Kidney (tissue), 13 donors: ENCODE measurements at regions not wholly inside any gene's neighbourhood (a gene's known extent, or its start where the extent isn't known, plus 50 kb on each side); places are given as distances from the start of the nearest gene placed in this dataset.

Experiments used
- DNase-seq, 5 donors: peaks; one replicate each; pipeline ENCODE4 v3.0.0-alpha.2; 2013 to 2020
- FAIRE-seq: peaks from 2 replicates; lab custom pipeline; 2012; peaks lifted over from hg19 to GRCh38; lab: Jason Lieb, UNC
- H3K27ac ChIP-seq, 2 donors: one replicate each; pipeline ENCODE4 v1.7.0; 2013; ENCODE audit warnings: low read depth in 2 of 2, low read length in 2 of 2, inconsistent platforms in 1 of 2
- H3K27me3 ChIP-seq: one replicate; pipeline ENCODE4 v1.7.1; 2013; ENCODE audit warnings: low read length, inconsistent platforms; ENCODE audit not compliant: control insufficient read depth, insufficient read depth
- H3K36me3 ChIP-seq, 3 donors: one replicate each; pipeline versions ENCODE4 v1.7.0 to v1.7.1; 2013; ENCODE audit warnings: low read length in 3 of 3, control low read depth in 1 of 3, inconsistent platforms in 1 of 3; ENCODE audit not compliant: insufficient read depth in 3 of 3, control insufficient read depth in 2 of 3
- H3K4me1 ChIP-seq, 3 donors: one replicate each; pipeline versions ENCODE4 v1.7.0 to v1.7.1; 2013; ENCODE audit warnings: low read length in 3 of 3, inconsistent platforms in 1 of 3, low read depth in 1 of 3; ENCODE audit not compliant: control insufficient read depth in 2 of 3, insufficient read depth in 2 of 3
- H3K4me3 ChIP-seq, 3 donors: one replicate each; pipeline versions ENCODE4 v1.7.0 to v1.8.1; 2013; ENCODE audit warnings: low read length in 3 of 3, control low read depth in 1 of 3, inconsistent platforms in 1 of 3
- H3K9ac ChIP-seq, 3 donors: one replicate each; pipeline versions ENCODE4 v1.7.0 to v1.7.1; 2013; ENCODE audit warnings: low read length in 3 of 3, control low read depth in 1 of 3, inconsistent platforms in 1 of 3
- H3K9me3 ChIP-seq, 3 donors: one replicate each; pipeline versions ENCODE4 v1.7.0 to v1.7.1; 2013; ENCODE audit warnings: low read length in 3 of 3, control low read depth in 1 of 3, inconsistent platforms in 1 of 3; ENCODE audit not compliant: control insufficient read depth in 2 of 3, insufficient read depth in 1 of 3
- intact Hi-C: fragments of 100-400 bp; cut with DNase I; formaldehyde crosslinking; loops from one replicate; pipeline ENCODE4 v1.11.1; 2022
- TF ChIP-seq, protein P1 (sequence below): IDR thresholded peaks from 3 replicates; pipeline ENCODE4 v1.5.1; 2012; ENCODE audit warnings: mild to moderate bottlenecking, moderate library complexity, borderline replicate concordance; ENCODE audit not compliant: insufficient read depth; ENCODE audit errors: extremely low read depth
- donor health status: control.
- donor health status: control.
- donor health status: control.
- donor health status: control.
- donor health status: control.
- donor health status: DM: yes; HTN: yes; CAD: no.
- donor health status: Normal renal cell carcinoma (clear cell type).

DNA sequence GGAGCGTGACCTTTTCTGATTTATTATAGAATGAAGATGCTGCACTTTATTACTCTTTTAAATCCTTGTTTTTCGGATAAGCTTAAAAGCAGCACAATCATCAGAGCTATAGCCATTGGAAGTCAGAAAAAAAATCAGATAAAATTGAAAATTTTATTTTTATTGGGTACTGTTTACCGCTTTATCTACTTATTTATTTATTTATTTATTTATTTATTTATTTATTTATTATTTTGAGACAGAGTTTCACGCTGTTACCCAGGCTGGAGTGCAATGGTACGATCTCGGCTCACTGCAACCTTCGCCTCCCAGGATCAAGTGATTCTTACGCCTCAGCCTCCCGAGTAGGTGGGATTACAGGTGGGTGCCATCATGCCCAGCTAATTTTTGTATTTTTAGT is 83.1 kb upstream of the CHRM3 start:
- TF ChIP-seq, protein P1, sequence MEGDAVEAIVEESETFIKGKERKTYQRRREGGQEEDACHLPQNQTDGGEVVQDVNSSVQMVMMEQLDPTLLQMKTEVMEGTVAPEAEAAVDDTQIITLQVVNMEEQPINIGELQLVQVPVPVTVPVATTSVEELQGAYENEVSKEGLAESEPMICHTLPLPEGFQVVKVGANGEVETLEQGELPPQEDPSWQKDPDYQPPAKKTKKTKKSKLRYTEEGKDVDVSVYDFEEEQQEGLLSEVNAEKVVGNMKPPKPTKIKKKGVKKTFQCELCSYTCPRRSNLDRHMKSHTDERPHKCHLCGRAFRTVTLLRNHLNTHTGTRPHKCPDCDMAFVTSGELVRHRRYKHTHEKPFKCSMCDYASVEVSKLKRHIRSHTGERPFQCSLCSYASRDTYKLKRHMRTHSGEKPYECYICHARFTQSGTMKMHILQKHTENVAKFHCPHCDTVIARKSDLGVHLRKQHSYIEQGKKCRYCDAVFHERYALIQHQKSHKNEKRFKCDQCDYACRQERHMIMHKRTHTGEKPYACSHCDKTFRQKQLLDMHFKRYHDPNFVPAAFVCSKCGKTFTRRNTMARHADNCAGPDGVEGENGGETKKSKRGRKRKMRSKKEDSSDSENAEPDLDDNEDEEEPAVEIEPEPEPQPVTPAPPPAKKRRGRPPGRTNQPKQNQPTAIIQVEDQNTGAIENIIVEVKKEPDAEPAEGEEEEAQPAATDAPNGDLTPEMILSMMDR = no peak
- no peak overlapping the region for H3K27ac ChIP-seq
- FAIRE-seq = no peak
- H3K36me3 ChIP-seq = no peaks in the 10 kb centered on the region
- no peak overlapping the region for H3K4me3 ChIP-seq
- H3K9me3 ChIP-seq = no peaks in the 10 kb centered on the region
- H3K9ac ChIP-seq = no peak overlapping the region
- intact Hi-C loops = no loop called here
- H3K27me3 ChIP-seq = no peaks in the 10 kb centered on the region
- DNase-seq = no peak
- no peaks in the 10 kb centered on the region for H3K4me1 ChIP-seq

GRCh38 chr1:239302696-239303095 is 83.7 kb upstream of the CHRM3 start:
- DNase-seq (peak in 2 of 5 donors; percentile 7 to 21), FAIRE-seq (no peak)
- TF ChIP-seq, protein P1 = no peak
- no peaks in the 10 kb centered on the region for H3K36me3 ChIP-seq
- no peak overlapping the region for H3K27ac ChIP-seq
- no peaks in the 10 kb centered on the region for H3K27me3 ChIP-seq
- no peaks in the 10 kb centered on the region for H3K9me3 ChIP-seq
- intact Hi-C loops = no loop called here
- H3K4me3 ChIP-seq = no peak overlapping the region
- no peak overlapping the region for H3K9ac ChIP-seq
- H3K4me1 ChIP-seq = no peaks in the 10 kb centered on the region

DNA sequence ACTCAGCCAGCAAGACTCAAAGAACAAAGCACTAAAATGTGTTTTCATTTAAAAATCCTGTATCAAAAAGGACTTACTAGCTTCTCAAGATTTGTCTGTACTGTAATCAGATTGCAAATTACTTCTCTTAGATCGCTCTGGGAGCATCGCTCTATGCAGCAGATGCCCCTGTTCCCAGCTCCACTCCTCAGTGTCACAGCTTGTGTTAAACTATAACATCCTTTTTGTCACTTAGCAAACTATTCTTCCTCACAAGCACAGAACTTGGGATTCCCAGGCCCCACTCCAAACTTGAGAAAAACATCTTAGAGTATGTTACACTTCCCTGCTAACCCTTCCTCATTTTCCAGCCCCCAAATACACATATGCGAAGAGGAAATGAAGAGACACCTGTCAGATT is 85.1 kb upstream of the CHRM3 start:
- TF ChIP-seq, protein P1 = no peak
- DNase-seq (no peak), FAIRE-seq (no peak)
- Histone ChIP-seq H3K9ac (no peak overlapping the region), H3K9me3 (no peaks in the 10 kb centered on the region), H3K27ac (no peak overlapping the region), H3K27me3 (no peaks in the 10 kb centered on the region), H3K4me1 (no peaks in the 10 kb centered on the region), H3K36me3 (no peaks in the 10 kb centered on the region), H3K4me3 (no peak overlapping the region)
- intact Hi-C loops = no loop called here

- intact Hi-C loops = no loop called here
- no peak for DNase-seq
- TF ChIP-seq, protein P1 = no peak
- Histone ChIP-seq H3K4me1 (no peaks in the 10 kb centered on the region), H3K27ac (no peak overlapping the region), H3K9me3 (no peaks in the 10 kb centered on the region), H3K36me3 (no peaks in the 10 kb centered on the region), H3K9ac (no peak overlapping the region), H3K4me3 (no peak overlapping the region), H3K27me3 (no peaks in the 10 kb centered on the region)
- FAIRE-seq = no peak
Measured at GRCh38 chr1:239297910-239298309, 88.5 kb upstream of the CHRM3 start.
